ENCODE measurements at regions not wholly inside any gene's neighbourhood (a gene's known extent, or its start where the extent isn't known, plus 50 kb on each side); places are given as distances from the start of the nearest gene placed in this dataset.

- Histone ChIP-seq H2AFZ (ENCODE audit: low read depth, low read length) (no peak overlapping the region), H3K4me3 (ENCODE audit: low read length) (no peak overlapping the region), H3K27me3 (ENCODE audit: low read depth, low read length) (no peaks in the 10 kb centered on the region), H3K36me3 (replicated peaks; ENCODE audit: low read depth, low read length) (no peaks in the 10 kb centered on the region), H4K20me1 (ENCODE audit: insufficient read depth, low read length) (no peaks in the 10 kb centered on the region), H3K9ac (ENCODE audit: low read length) (no peak overlapping the region), H3K27ac (ENCODE audit: low read length) (no peak overlapping the region), H3K4me2 (ENCODE audit: low read length) (no peak overlapping the region), H3K79me2 (ENCODE audit: low read length) (no peaks in the 10 kb centered on the region), H3K9me3 (ENCODE audit: insufficient read depth, low read length) (no peaks in the 10 kb centered on the region), H3K4me1 (ENCODE audit: low read length) (no peaks in the 10 kb centered on the region)
- TF ChIP-seq CTCF (IDR thresholded peaks at IDR 0.05; ENCODE audit: low read depth, low read length) (no peak), EZH2phosphoT487 (IDR thresholded peaks at IDR 0.05; ENCODE audit: low read depth) (no peak)
Measured at GRCh38 chr3:117656391-117656790, 946.8 kb downstream of the TUSC7 start.

DNA sequence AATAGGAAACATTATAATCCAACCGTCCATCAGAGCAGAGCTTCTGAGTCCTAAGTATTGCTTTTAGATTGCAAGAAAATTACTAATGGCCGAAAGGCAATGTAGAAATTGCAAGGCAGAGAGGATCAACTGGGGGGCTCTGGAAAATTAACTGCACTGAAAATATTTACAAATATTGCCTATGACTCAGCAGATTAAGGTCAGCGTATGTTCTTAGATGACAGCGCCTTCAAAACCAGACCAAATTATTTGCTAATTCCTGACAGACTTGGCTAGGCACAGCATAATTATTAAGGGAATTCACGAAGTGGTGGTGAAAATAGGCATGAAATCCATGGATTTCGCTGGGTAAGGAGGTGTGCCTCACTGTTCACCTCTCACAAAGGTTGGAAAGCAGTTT, 947.7 kb downstream of the TUSC7 start:
- Histone ChIP-seq H3K9me3 (ENCODE audit: insufficient read depth, low read length) (no peaks in the 10 kb centered on the region), H3K4me3 (ENCODE audit: low read length) (no peak overlapping the region), H2AFZ (ENCODE audit: low read depth, low read length) (no peak overlapping the region), H4K20me1 (ENCODE audit: insufficient read depth, low read length) (no peaks in the 10 kb centered on the region), H3K27ac (ENCODE audit: low read length) (no peak overlapping the region), H3K4me1 (ENCODE audit: low read length) (no peaks in the 10 kb centered on the region), H3K27me3 (ENCODE audit: low read depth, low read length) (no peaks in the 10 kb centered on the region), H3K36me3 (replicated peaks; ENCODE audit: low read depth, low read length) (no peaks in the 10 kb centered on the region), H3K9ac (ENCODE audit: low read length) (no peak overlapping the region), H3K4me2 (ENCODE audit: low read length) (no peak overlapping the region), H3K79me2 (ENCODE audit: low read length) (no peaks in the 10 kb centered on the region)
- TF ChIP-seq CTCF (IDR thresholded peaks at IDR 0.05; ENCODE audit: low read depth, low read length) (no peak), EZH2phosphoT487 (IDR thresholded peaks at IDR 0.05; ENCODE audit: low read depth) (no peak)

- Histone ChIP-seq H2AFZ (ENCODE audit: low read depth, low read length) (no peak overlapping the region), H3K9ac (ENCODE audit: low read length) (no peak overlapping the region), H3K79me2 (ENCODE audit: low read length) (no peaks in the 10 kb centered on the region), H3K27ac (ENCODE audit: low read length) (no peak overlapping the region), H3K27me3 (ENCODE audit: low read depth, low read length) (no peaks in the 10 kb centered on the region), H3K9me3 (ENCODE audit: insufficient read depth, low read length) (no peaks in the 10 kb centered on the region), H3K4me3 (ENCODE audit: low read length) (no peak overlapping the region), H4K20me1 (ENCODE audit: insufficient read depth, low read length) (no peaks in the 10 kb centered on the region), H3K4me1 (ENCODE audit: low read length) (no peaks in the 10 kb centered on the region), H3K4me2 (ENCODE audit: low read length) (no peak overlapping the region), H3K36me3 (replicated peaks; ENCODE audit: low read depth, low read length) (no peaks in the 10 kb centered on the region)
- TF ChIP-seq EZH2phosphoT487 (IDR thresholded peaks at IDR 0.05; ENCODE audit: low read depth) (no peak), CTCF (IDR thresholded peaks at IDR 0.05; ENCODE audit: low read depth, low read length) (no peak)
Measured at GRCh38 chr3:117660941-117661817, 951.6 kb downstream of the TUSC7 start.

DNA sequence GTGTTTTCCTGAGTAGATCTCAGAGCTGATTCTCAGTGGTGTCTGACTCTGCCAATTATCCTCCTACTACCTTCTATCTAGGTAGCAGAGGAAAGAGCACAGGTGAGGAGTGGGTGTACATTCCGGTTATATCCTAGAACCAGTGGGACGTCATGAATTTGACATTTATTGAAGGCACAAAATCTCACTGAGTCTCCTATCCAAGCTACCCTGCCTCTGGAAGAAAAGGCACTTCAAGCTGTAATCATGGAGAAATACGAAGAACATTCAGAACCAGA, 952.2 kb downstream of the TUSC7 start:
- Histone ChIP-seq H3K36me3 (replicated peaks; ENCODE audit: low read depth, low read length) (no peaks in the 10 kb centered on the region), H3K27ac (ENCODE audit: low read length) (no peak overlapping the region), H3K79me2 (ENCODE audit: low read length) (no peaks in the 10 kb centered on the region), H4K20me1 (ENCODE audit: insufficient read depth, low read length) (no peaks in the 10 kb centered on the region), H3K9ac (ENCODE audit: low read length) (no peak overlapping the region), H2AFZ (ENCODE audit: low read depth, low read length) (no peak overlapping the region), H3K4me3 (ENCODE audit: low read length) (no peak overlapping the region), H3K9me3 (ENCODE audit: insufficient read depth, low read length) (no peaks in the 10 kb centered on the region), H3K4me1 (ENCODE audit: low read length) (no peaks in the 10 kb centered on the region), H3K27me3 (ENCODE audit: low read depth, low read length) (no peaks in the 10 kb centered on the region), H3K4me2 (ENCODE audit: low read length) (no peak overlapping the region)
- TF ChIP-seq CTCF (IDR thresholded peaks at IDR 0.05; ENCODE audit: low read depth, low read length) (no peak), EZH2phosphoT487 (IDR thresholded peaks at IDR 0.05; ENCODE audit: low read depth) (no peak)

Data from OCI-LY3 (cell line).